PFSK-1 (cell line): ENCODE measurements at regions not wholly inside any gene's neighbourhood (a gene's known extent, or its start where the extent isn't known, plus 50 kb on each side); places are given as distances from the start of the nearest gene placed in this dataset.

Experiments
- FOXP2 ChIP-seq: optimal IDR thresholded peaks from 2 replicates; pipeline ENCODE3; 2011; ENCODE audit warnings: borderline replicate concordance, control low read depth, inconsistent platforms; ENCODE audit not compliant: insufficient read depth; ENCODE audit errors: extremely low read length, extremely low read depth
- POLR2AphosphoS5 ChIP-seq: IDR thresholded peaks from 2 replicates; pipeline ENCODE4 v1.6.1; 2012; ENCODE audit warnings: low read depth, mild to moderate bottlenecking, control low read depth, low read length, moderate library complexity
- REST ChIP-seq, 2 experiments: IDR thresholded peaks; 2 replicates each; pipeline versions ENCODE4 v1.6.1 to v1.8.0; 2011 to 2012; ENCODE audit warnings: low read depth in 2 of 2, low read length in 2 of 2, control low read depth in 1 of 2, inconsistent platforms in 1 of 2, mild to moderate bottlenecking in 1 of 2, moderate library complexity in 1 of 2; ENCODE audit not compliant: insufficient read depth in 1 of 2
- SIN3A ChIP-seq: IDR thresholded peaks from 2 replicates; pipeline ENCODE4 v1.6.1; 2012; ENCODE audit warnings: mild to moderate bottlenecking, low read length, moderate library complexity, borderline replicate concordance; ENCODE audit not compliant: insufficient read depth
- TAF1 ChIP-seq: IDR thresholded peaks from 2 replicates; pipeline ENCODE4 v1.6.1; 2012; ENCODE audit warnings: low read length, control low read depth, borderline replicate concordance; ENCODE audit not compliant: insufficient read depth

- TF ChIP-seq FOXP2, result no peak
- no peak for TF ChIP-seq REST (IDR thresholded peaks at IDR 0.05; ENCODE audit: insufficient read depth in 1 of 2, low read depth in 2 of 2, low read length in 2 of 2)
- TF ChIP-seq SIN3A, result no peak
- no peak for TF ChIP-seq POLR2AphosphoS5
- TF ChIP-seq TAF1, result no peak
Measured at GRCh38 chr6:105926318-105926717, 159.8 kb upstream of the PRDM1 start.

DNA sequence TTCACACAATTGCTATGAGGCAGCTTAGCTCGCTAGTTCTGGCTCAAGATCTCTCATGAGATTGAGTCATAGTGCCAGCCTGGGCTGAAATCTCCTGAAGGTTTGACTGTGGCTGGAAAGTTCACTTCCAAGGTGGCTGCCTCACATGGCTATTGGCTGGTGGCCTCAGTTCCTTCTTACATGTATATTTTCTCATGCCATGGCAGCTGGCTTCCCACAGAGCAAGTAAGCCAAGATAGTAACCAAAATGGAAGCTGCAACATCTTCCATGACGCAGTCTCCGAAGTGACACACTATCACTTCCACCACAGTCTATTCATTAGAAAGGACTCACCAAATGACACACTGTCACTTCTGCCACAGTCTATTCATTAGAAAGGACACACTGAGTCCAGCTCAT is 160.4 kb upstream of the PRDM1 start:
- TF ChIP-seq SIN3A, result no peak
- no peak for TF ChIP-seq POLR2AphosphoS5
- TF ChIP-seq REST (IDR thresholded peaks at IDR 0.05; ENCODE audit: insufficient read depth in 1 of 2, low read depth in 2 of 2, low read length in 2 of 2), result no peak
- no peak for TF ChIP-seq FOXP2
- no peak for TF ChIP-seq TAF1

DNA sequence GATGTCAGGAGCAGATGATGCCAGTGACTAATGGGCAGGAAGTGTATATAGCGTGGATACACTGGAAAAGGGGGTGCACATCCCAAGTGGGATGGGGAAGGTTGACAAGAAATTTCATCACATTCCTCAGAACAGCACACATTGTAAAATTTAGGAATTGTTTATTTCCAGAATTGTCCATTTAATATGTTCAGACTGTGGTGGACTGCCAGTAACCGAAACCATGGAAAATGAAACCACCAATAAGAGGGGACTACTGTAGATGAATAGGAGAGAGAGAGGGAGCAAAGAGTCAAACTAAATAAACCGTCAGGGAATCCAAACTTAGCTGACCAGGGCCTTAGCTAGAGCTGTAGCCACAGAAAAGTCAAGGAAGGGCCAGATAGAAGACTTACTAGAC is 164.4 kb upstream of the PRDM1 start:
- no peak for TF ChIP-seq POLR2AphosphoS5
- TF ChIP-seq TAF1, result no peak

DNA sequence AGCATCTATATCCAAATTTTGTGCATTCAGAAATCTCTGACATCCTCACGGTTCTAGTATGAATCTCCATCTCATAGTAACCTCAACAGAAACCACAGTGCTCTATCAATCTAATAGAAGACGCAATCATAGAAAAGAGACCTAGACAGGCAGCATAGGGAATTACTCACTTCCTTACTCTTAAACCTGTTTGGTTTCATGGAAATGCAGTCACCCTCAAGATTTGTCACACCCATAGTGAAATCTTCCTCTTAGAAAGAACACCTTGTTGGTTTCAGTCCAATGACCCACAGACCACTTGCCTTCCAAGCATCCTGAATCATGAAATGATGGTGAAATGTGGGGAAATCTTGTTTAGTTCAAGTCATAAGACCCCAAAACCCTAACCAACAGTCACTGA is 166.1 kb upstream of the PRDM1 start:
- TF ChIP-seq FOXP2 (no peak), SIN3A (no peak), TAF1 (no peak)

DNA sequence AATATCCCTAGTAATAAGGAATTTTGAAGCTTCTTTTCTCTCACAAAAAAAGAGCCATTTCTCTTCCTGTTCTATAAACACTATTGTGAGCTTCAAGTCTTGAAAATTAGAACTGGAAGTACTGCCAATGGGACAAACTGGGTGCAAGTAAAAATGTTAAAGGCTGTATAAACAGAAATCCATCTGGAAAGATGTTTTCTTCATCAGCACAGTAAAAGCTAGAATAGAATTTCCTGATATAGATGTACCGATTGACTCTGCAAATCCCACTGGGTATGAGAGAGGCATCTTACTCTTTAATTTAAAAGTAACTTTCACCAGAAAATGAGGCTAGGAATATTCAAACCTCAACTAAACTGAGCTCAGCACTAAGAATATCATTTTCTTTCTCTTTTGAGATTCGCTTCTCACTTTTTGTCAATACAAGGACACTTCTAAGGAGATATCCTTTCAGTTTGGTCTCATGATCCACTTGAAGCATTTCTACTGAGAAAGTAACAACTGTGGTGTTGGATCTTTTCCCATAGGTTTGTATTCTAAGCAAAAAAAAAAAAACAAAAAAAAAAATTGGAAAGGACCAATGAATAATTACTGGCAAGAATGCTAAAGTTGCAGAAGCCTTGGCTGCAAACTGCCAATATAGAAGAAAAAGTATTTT is 169.0 kb upstream of the PRDM1 start:
- TF ChIP-seq POLR2AphosphoS5 (no peak), SIN3A (no peak), REST (IDR thresholded peaks at IDR 0.05; ENCODE audit: insufficient read depth in 1 of 2, low read depth in 2 of 2, low read length in 2 of 2) (no peak), FOXP2 (no peak), TAF1 (no peak)

DNA sequence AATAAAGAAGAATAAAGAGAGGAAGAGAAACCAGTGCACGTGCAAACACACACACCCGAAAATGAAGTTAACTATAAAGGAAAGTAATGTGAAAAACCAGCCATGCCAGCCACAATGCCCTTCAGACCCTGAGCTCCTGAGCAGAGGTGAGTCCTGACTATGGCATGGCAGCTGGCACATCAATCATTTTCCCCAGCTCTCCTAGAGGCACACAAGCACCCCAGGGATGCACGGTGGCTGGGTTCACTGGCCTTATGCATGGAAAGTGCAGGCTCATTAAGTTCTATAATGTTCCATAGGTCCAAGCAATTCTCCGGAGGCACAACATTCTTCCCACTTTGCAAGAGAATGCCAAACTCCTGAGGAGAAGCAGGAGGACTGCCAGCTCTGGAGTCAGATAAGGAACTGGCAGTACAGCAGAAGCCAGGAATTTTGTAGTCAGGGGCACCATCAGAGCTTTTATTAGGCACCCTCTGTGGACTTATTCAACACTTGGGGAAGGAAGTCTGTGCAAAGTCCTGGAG is 175.0 kb upstream of the PRDM1 start:
- TF ChIP-seq REST (IDR thresholded peaks at IDR 0.05; ENCODE audit: insufficient read depth in 1 of 2, low read depth in 2 of 2, low read length in 2 of 2) (no peak), POLR2AphosphoS5 (no peak), SIN3A (no peak), TAF1 (no peak), FOXP2 (no peak)
